Left ventricle myocardium inferior (tissue), 1 donor: ENCODE measurements at regions not wholly inside any gene's neighbourhood (a gene's known extent, or its start where the extent isn't known, plus 50 kb on each side); places are given as distances from the start of the nearest gene placed in this dataset.

Experiments used
- DNase-seq: peaks from one replicate; pipeline ENCODE4 v3.0.0-alpha.2; 2020
- H3K27ac ChIP-seq: fragments of 200-600 bp; replicated peaks from 2 replicates; pipeline ENCODE4 v1.8.0; 2021
- H3K27me3 ChIP-seq: fragments of 200-600 bp; 2 replicates; pipeline ENCODE4 v1.8.0; 2021; ENCODE audit warnings: low read depth
- H3K36me3 ChIP-seq: fragments of 200-600 bp; 2 replicates; pipeline ENCODE4 v1.8.0; 2021
- H3K4me1 ChIP-seq: fragments of 200-600 bp; 2 replicates; pipeline ENCODE4 v1.8.0; 2021
- H3K4me3 ChIP-seq: fragments of 200-600 bp; 2 replicates; pipeline ENCODE4 v1.8.0; 2021; ENCODE audit warnings: mild to moderate bottlenecking, moderate library complexity
- H3K9me3 ChIP-seq: fragments of 200-600 bp; replicated peaks from 2 replicates; pipeline ENCODE4 v1.8.0; 2021
- intact Hi-C: fragments of 100-400 bp; cut with micrococcal nuclease; formaldehyde crosslinking; loops from one replicate; pipeline ENCODE4 v1.11.0; 2022
- TF ChIP-seq, protein P1 (sequence below): fragments of 200-600 bp; IDR thresholded peaks from 2 replicates; pipeline ENCODE4 v1.8.0; 2021; ENCODE audit warnings: antibody characterized with exemption, mild to moderate bottlenecking, borderline replicate concordance
- donor health status: DM: no; HTN: yes; CAD: no; lungs with severe emphysema.

DNA sequence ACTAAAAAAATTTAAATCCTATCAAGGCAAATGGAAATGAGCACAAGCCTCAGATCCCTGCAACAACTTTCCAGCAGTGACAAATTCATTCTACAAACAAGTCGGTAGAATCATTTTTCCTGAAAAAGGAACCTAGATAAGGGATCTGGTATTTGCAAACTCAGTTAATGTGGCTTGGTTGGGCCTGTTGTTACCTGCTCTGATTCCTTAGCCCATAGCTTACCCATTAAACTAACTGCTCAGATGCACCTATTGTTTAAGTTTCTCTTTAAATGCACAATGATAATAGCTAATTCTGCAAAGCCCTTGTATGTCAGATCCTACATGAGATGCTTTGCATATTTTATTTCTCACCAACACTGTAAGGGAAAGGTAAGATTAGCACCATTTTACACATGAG is 377.4 kb upstream of the RGMA start:
- Histone ChIP-seq H3K27ac (no peak overlapping the region), H3K4me1 (peaks cover 6% of the 10 kb centered on the region), H3K9me3 (no peaks in the 10 kb centered on the region), H3K27me3 (peaks cover 4% of the 10 kb centered on the region), H3K4me3 (no peak overlapping the region), H3K36me3 (no peaks in the 10 kb centered on the region)
- intact Hi-C loops: no loop called here
- no peak for DNase-seq
- TF ChIP-seq, protein P1, sequence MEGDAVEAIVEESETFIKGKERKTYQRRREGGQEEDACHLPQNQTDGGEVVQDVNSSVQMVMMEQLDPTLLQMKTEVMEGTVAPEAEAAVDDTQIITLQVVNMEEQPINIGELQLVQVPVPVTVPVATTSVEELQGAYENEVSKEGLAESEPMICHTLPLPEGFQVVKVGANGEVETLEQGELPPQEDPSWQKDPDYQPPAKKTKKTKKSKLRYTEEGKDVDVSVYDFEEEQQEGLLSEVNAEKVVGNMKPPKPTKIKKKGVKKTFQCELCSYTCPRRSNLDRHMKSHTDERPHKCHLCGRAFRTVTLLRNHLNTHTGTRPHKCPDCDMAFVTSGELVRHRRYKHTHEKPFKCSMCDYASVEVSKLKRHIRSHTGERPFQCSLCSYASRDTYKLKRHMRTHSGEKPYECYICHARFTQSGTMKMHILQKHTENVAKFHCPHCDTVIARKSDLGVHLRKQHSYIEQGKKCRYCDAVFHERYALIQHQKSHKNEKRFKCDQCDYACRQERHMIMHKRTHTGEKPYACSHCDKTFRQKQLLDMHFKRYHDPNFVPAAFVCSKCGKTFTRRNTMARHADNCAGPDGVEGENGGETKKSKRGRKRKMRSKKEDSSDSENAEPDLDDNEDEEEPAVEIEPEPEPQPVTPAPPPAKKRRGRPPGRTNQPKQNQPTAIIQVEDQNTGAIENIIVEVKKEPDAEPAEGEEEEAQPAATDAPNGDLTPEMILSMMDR: no peak

DNA sequence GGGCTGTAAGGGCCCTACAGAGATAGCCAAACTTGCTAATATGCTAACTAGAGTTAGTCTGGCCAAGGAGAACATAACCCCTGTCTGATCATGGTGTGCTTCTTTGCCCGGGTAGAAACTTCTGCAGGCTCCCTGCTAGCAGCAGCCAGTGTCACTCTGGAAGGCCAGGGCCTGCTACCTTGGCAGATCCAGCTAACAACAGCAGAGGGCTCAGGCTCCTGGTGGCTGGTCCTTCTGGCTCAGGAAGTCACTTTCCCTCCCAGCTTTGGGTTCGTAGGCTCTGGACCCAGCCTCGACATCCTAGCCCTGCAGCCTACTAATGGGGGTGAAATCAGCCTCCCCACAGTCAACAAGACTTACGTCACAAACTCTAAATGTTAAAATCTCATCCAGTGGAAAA is 373.7 kb upstream of the RGMA start:
- intact Hi-C loops: no loop called here
- Histone ChIP-seq H3K4me3 (no peak overlapping the region), H3K9me3 (no peaks in the 10 kb centered on the region), H3K36me3 (no peaks in the 10 kb centered on the region), H3K27me3 (peaks cover 4% of the 10 kb centered on the region), H3K27ac (no peak overlapping the region), H3K4me1 (peaks cover 10% of the 10 kb centered on the region)
- DNase-seq: no peak
- TF ChIP-seq, protein P1: no peak

DNA sequence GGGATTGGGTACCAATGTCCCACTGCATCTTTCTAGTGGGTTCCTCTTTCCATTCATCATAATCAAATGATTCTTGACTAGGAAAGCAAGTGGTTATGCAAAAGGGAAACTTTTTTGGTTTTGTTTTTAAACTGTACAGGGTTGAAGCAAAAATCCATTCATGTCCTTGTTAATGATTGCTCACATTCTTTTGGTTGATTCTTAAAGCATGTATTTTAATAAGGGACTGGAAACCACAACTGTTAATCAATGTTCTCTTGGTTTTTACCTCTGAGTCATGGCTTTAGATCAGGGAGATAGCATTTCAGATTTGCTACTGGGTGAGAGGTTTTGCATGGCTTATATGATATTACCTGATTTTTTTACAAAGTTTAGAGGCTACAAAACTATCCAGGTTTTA is 371.7 kb upstream of the RGMA start:
- Histone ChIP-seq H3K4me1 (peaks cover 7% of the 10 kb centered on the region), H3K27ac (no peak overlapping the region), H3K27me3 (peaks cover 4% of the 10 kb centered on the region), H3K4me3 (no peak overlapping the region), H3K36me3 (no peaks in the 10 kb centered on the region), H3K9me3 (no peaks in the 10 kb centered on the region)
- intact Hi-C loops: no loop called here
- no peak for DNase-seq
- TF ChIP-seq, protein P1: no peak

DNA sequence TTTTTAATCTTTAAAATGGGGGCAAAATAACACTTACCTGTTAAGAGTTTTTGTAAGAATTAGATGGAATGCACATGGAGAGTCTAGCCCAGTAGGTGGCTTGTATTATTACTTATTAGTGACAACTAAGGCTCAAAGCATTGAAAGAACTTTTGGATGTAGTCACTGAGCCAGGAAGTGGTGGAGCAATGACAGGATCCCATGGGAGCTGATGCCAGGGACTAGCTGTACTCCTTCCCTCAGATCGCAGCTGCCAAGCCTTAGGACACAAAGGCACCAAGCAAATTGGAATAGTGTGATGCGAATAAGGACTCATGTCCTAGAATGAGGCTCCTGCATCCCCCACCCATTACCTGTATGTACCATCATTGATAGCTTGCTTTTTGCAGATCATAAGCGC is 370.4 kb upstream of the RGMA start:
- Histone ChIP-seq H3K27ac (no peak overlapping the region), H3K9me3 (no peaks in the 10 kb centered on the region), H3K4me1 (peaks cover 7% of the 10 kb centered on the region), H3K36me3 (no peaks in the 10 kb centered on the region), H3K4me3 (no peak overlapping the region), H3K27me3 (peaks cover 4% of the 10 kb centered on the region)
- intact Hi-C loops: no loop called here
- no peak for DNase-seq
- TF ChIP-seq, protein P1: no peak

DNA sequence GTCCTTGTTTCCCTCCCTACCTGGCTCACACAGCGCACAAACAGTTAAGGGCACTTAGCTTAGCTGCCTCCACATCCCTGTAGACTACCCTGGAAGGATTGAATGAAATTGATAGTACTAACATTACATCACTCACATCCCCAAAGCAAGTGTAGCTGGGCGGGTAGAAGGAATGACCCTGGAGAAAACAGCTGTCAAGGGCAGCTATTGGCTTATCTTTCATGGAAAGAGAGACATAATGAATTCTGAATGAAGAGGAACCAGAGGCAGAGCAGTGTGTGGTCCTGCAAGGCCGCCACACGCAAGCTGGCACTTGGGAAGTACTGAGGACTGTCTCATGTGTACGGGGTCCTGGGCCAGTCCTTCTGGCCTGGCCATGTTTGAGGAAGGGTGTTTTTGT is 369.6 kb upstream of the RGMA start:
- H3K4me3 ChIP-seq: no peak overlapping the region
- H3K36me3 ChIP-seq: no peaks in the 10 kb centered on the region
- peaks cover 7% of the 10 kb centered on the region for H3K4me1 ChIP-seq
- TF ChIP-seq, protein P1: no peak
- intact Hi-C loops: no loop called here
- no peaks in the 10 kb centered on the region for H3K9me3 ChIP-seq
- H3K27ac ChIP-seq: no peak overlapping the region
- peaks cover 1% of the 10 kb centered on the region for H3K27me3 ChIP-seq
- DNase-seq: no peak

DNA sequence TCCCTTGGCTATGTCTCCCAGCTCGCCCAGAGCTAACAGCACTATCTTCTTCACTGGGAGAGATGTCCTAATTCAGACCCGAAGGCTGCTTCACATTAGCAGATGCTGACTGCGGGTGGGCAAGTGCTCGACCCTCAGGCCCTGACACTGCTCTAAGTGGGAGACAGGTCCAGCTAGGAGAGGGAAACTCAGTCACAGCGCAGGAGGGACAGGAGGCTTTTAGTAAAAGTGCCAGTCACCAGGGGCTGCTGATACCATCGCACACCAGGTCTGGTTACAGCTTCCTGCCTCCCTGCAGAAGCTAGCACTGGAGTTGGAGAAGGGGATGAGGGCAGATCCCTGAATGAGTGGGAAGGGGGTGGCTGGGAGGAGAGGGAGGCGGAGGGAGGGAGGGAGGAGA is 365.8 kb upstream of the RGMA start:
- Histone ChIP-seq H3K36me3 (no peaks in the 10 kb centered on the region), H3K27me3 (no peaks in the 10 kb centered on the region), H3K27ac (no peak overlapping the region), H3K9me3 (no peaks in the 10 kb centered on the region), H3K4me3 (no peak overlapping the region), H3K4me1 (peaks cover 15% of the 10 kb centered on the region)
- TF ChIP-seq, protein P1: no peak
- DNase-seq: no peak
- intact Hi-C loops: no loop called here
